ENCODE measurements at regions not wholly inside any gene's neighbourhood (a gene's known extent, or its start where the extent isn't known, plus 50 kb on each side); places are given as distances from the start of the nearest gene placed in this dataset.
A peak's percentile ranks its signal among the peaks of the same experiment; 100 is the strongest.
"Not testable (repeated sequence)": the region's sequence is repeated elsewhere in the genome, so short reads cannot be mapped to it uniquely, and the experiment has no call there.

DNA sequence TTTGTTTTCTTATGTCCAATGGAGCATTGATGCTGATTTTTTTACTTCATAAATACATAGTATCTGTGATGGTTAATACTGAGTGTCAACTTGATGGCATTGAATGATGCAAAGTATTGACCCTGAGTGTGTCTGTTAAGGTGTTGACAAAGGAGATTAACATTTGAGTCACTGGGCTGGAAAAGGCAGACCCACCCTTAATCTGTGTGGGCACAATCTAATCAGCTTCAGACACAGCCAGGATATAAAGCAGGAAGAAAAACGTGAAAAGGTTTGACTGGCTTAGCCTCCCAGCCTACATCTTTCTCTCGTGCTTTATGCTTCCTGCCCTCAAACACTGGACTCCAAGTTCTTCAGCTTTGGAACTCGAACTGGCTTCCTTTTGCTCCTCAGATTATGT, 230.6 kb upstream of the SPRY1 start:
- DNase-seq: no peak

DNA sequence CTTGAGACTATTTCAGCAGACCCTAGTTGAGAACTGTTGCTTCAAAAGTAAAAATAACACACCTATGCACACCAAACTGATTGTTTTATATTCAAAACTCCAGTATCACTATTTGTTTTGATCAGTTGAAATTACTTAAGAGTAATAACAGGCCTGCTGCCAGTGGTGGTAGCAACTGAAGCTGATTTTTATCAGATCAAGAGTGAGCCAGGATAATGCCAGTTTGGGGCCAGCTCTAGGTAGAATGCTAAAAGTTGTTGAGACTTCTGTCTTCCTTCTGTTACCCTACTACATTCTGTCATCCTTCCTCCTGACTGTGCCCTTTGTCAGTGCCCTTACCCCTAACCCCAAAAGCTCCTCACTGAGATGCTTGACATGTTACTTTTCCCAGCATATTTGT, 228.7 kb upstream of the SPRY1 start:
- DNase-seq: no peak

DNA sequence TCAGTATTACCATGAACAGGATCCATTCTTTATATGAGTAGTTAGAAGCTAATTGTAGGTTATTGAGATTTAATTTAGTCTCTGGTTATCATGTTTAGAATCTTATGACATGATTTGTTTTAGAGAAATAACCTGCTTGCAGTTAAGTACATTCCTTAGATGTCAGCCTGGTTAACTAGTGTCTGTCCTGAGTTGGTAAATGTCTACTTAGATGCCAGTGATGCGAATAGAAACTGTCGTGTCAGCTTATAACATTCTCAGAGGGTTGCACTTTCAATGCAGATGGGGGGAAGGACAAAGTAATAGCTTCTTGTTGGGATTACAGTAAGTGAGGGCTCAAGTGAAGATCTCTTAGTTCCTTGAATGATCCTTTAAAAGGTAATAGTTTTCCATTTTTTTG, 227.8 kb upstream of the SPRY1 start:
- DNase-seq: no peak

DNA sequence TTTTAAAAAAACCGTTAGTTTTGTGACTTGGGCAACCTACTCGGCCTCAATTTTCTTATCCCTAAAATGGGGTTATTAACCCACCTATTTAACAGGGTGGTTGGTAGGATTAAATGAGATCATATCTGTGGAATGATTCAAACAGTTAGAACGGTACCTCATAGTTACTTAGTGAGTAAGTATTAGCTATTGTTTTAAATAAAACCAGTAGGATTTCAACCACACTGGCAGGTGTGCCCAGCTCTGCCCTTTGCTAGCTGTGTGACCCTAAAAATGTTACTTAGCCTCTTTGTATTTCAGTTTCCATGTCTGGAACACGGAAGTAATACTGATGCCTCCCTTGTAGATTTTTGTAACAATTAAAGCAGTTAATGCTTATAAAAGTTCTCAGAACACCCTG, 225.8 kb upstream of the SPRY1 start:
- no peak for DNase-seq

DNA sequence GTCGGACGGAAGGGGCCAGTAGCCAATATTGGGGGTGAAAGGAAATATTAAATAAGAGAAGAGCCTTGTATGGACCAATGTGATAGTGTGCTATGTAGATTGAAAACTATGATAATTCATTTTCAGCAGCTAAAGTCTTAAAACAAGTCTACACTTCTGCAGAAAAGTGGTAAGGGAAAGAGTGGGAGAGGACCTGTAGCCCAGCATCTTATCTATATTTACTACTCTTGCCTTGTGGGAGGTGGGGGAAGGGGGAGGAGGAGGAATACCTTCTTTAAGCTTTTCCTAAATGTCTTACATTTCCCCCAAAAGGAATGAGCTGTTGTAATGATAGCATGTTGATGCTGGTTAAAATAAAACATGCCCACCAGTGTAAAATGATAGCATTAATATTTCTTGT, 220.0 kb upstream of the SPRY1 start:
- DNase-seq: no peak

DNA sequence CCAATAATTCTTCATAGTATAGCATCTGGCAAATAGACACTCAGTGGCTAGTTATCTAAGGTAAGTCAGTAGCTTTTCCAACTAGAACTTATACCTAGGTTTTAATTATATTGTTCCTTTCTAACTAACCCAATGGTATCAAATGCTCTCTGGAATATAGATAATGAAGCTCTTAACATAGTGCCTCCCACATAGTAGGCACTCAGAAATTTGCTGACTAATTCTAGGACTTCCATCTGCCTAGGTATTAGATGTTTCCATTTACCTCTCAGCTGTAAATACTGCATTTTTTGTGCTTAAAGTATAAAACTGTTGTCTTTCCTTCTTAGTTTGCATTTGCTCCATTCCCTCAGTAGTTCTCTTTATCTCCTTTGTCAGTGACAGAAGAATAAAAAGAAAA, 214.3 kb upstream of the SPRY1 start:
- no peak for DNase-seq

DNA sequence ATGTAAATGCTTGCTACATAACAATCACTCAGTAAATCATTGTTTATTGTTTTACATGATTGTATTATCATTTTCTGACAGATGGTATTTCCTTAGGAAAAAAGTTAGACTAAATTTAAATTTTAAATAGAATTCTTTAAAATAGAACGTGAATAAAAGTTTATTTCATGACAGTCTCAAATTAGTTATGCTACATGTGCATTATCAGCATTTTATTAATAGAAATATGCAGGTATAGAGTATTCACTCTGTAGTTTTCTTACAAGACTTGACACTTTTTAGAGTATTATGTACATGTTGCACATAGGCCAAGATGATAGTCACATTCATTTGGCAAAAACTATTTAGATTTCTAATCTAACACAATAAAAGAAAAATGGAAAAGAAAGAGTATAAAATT, 213.3 kb upstream of the SPRY1 start:
- DNase-seq: no peak

DNA sequence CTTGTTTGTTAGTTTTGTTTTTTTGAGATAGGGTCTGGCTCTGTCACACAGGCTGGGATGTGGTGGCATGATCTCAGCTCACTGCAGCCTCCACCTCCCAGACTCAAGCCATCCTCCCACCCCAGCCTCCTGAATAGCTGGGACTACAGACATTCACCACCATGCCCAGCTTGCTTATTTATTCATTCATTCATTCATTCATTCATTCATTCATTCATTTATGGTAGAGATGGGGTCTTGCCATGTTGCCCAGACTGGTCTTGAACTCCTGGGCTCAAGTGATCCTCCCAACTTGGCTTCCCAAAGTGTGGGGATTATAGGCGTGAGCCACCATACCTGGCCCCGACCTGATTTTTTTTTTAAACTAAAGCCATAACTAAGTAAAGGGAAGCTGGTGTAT, 212.8 kb upstream of the SPRY1 start:
- DNase-seq: not testable (repeated sequence)

DNA sequence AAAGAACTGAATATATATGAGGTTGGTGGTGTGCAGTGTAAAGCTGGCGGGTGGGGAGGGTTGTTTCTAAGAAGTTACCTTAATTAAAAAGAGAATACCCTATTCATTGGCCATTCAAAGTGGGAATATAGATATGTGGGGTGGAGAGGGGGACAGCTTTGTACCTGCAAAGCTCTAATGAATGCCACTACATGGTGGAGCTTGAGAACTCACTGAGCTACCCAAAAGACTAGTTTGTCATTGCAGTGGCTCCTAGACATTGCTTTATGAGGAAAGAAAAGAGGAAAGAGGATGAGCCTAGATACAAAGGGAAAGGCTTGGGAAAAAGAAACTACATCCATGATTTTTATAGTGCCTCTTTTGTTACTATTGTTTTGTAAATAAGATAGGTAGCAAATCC, 209.9 kb upstream of the SPRY1 start:
- DNase-seq: no peak

DNA sequence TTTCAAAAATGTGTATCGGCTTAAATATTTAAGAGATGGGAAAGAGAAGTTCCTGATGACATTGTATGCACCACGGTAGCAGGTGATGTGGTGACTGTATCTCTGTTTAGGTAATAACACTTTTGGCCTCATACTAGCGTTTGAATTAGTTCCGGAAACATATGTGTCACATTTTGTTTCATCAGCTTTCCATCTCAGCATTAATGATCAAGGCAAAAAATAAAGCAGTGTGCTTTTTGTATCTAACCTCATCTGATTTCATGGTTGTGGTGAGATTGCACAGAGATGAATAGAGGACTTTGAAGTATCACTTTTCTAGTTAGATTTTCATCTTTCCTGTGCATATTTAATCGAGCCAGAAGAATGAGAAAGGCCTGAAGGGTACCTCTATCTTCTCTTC, 206.4 kb upstream of the SPRY1 start:
- no peak for DNase-seq

DNA sequence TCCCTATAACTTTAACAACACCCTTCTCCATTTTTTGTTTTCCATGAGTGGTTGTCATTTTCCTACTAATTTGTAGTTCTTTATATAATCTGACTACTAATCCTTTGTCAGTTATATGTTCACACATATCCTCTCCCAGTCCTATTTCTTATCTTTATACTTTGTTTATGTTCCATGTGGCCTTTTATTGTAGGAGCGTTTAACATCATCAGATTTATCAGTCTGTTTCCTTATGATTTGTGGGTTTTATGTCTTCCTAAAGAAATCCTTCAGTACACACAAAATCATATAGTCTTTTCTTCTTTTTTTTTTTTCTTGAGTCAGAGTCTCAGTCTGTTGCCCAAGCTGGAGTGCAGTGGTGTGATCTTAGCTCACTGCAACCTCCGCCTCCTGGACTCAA, 204.9 kb upstream of the SPRY1 start:
- DNase-seq: no peak

DNA sequence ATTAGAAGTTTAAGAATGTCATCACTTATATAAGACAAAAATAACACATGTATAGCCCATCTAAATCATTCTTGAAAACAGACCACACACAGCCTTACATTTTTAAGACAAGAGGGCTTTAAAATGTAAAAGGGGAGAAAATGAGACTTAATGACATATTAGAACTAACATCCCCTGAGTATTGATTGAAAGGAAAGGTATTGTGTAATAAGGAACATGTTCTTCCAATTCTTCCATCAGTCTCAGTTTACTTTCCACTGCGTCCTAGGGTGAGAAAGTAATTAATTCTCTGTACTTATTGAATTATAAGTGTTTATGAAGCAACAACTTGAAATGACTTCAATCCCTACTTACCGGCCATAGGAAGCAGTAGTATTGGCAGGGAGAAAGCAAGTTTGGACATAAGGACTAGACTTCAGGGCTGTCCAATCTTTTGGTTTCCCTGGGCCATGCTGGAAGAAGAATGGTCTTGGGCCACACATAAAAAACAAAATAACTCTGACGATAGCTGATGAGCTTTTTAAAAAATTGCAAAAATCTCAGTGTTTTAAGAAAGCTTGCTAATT, 202.7 kb upstream of the SPRY1 start:
- DNase-seq: no peak

DNA sequence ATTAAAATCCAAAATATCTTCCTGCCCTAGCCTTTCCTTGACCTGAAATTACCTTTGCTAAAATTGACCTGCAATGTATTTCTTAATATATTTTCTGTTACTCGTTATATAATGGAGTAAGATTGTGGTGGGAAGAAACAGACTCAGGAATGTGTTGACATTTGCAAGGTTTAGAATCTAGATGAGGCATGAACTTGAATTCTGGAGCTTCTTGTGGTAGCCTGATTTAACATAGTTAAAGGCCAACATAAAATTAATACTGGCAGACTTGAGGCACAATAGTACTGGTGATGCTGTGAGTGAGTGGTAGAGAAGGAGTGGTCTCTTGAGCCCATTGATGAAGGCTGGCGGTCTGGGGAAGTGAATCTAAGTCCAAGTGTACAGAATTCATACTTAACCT, 197.9 kb upstream of the SPRY1 start:
- no peak for DNase-seq

DNA sequence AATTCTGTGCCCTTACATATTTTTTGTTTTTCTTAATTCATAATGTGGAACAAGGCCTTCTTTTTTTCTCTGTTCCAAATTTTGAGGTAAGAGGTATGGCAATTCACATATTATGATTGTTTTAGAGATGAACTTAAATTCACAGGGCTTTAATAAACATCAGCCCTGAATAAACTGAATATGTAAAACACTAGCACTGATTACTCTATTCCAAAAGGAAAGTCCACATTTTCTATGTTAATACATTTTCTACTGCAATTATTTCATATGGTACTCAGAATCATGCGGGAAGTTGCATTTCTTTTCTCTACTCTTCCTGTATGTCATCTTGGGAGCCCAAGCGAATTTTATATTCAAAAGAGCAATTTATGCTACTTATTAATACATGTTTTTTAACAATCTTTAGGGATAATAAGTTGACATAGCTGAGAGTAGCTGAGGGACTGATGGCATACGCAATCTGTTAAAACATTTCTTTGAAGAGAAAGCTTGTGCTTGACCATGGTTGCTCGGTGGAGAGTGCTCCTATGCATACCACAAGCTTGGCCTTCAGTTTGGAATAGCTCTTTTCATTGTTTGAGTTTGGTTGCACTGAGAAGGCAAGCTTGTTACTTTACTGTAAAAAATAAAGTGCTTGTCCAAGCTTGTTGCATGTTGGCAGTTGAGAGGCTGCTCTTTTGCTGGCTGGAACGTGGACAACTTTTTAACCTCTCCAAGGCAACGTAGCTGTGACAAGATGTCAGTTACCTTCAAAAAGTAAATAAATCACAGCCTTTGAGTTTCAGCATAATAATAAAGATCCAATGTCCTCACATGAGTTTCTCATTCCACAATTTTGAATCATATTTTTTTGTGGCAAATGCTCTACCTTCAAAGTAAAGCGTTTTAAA, 196.3 kb upstream of the SPRY1 start:
- DNase-seq: no peak

DNA sequence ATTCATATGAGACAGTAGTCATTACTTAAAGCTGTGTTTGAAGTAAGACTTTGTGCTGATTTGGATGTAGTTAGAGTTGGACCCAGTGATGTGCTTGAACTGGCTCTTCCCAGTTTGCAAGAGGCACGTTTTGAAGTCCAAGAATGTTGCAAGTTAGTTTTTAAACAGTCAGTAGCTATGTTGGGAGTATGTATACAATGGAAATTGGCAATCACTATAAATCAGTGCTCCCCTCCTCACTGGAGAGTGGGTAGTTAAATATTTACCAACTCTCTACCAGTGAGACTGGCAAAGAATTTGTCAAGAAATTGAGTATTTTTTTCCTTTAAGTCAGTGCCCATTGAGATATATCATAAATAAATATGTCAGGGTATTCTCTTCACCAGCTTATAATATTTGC, 191.9 kb upstream of the SPRY1 start:
- DNase-seq: no peak

DNA sequence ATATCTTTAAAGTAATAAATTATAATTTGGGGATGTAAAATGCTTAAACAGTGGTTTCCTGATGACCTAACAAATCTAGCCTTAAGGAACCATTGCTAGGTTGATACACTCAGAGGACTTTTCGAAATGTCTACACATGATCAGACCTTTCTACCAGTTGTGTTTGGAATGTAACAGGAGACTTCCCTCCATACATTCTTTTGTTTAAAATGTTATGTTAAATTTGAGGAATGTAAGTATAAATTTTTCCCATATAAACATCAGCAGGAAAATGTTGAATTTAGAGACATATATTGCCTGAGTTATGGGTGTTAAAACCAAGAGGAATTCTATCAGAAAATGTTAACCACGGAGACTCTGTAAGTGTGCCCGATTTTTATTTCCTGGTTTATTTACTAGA, 190.6 kb upstream of the SPRY1 start:
- no peak for DNase-seq

DNA sequence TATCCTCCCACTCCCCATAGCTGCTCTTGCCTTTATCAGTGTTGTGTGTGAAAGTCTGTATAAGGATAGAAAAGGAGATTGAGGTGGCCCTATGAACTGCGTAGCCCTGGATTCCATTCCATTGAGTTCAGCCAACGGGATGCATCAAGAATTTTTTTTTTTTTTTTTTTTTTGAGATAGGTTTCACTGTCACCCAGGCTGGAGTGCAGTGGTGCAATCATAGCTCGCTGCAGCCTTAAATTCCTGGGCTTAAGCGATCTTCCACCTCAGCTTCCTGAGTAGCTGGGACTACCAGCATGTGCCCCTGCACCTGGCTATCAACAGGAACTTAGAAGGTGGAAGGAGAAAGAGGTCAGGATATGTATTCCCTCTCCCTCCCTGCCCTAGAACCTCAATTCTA, 187.2 kb upstream of the SPRY1 start:
- DNase-seq: no peak

DNA sequence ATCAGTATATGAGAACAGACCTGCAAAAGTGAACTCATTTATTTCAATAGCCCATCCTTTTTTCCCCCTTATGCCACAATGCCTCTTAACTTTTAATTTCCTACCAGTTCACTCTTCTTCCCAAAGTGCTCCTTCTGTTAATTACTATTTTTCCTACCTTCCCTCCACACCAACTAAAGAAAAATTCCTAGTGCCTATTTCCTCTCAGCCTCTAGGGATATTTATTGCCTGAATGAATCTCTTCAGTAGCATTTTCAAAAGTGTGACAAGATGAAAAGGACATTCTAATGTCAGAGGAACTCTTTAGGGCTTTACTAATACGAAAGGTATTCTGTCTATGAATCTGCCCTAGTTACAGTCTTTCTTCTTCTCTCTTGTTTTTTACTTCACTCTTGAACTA, 181.1 kb upstream of the SPRY1 start:
- DNase-seq: no peak

DNA sequence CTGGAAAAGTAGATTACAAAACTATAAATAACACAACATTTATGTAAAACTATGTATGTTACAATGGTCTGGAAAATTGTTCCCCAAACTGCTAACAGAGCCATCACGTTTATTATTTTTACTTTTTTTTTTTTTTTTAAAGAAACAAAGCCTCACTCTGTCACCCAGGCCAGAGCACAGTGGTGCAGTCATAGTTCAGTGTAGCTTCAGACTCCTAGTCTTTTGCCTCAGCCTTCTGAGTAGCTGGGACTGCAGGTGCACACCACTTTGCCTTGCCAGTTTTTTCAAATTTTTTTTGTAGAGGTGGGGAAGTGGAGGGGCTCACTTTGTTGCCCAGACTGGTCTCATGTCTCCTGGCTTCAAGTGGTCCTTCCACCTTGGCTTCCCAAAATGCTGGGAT, 180.1 kb upstream of the SPRY1 start:
- DNase-seq: no peak

DNA sequence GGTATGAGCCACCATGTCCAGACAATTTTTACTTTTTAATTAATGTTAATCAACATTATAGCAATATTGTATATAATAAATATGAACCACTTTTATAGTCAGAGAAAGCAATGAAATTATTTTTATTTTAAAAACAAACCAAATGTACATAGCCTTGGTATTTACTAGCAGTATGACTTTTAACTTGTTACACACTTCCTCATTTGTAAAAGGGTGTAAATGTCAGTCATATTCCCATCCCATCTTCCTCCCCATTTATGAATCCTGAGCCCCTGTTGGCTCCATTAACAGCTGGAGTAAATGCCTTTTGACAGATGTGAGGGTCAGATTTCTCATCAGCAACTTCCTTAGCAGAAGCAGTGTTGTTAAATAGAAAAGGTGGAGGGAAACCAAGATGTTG, 179.6 kb upstream of the SPRY1 start:
- DNase-seq: no peak

DNA sequence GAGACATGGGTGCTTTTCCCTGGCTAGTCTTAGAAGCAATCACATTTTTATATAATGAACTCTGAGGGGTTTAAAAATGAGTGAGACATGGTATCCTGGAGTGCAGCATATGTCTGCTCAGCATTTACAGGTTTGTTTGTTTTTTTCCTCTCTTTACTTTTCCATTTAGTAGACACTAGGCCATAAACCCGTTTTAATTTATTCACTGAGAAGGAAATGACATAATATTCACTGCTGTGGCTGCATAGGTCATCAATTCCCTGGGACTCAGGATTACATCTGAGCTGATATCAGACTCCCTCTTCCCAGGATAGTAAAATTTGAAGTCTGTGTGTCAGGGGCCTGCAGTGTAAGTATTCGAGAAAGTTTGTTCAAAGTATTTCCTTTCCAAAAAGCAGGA, 178.9 kb upstream of the SPRY1 start:
- DNase-seq: peak; percentile 6

DNA sequence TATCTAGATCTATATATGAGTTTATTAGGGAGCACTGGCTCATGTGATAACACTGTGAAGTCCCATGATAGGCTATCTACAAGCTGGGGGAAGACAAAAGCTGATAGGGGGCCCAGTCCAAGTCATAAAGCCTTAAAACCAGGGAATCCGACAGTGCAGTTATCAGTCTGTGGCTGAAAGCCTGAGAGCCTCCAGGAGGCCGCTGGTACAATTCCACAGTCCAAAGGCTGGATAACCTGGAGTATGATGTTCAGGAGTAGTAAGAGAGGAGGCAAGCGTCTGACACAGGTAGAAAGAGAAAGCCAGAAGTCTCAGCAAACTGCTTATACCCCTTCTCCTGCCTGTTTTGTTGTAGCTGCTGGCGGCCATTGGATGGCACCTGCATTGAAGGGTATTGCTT, 177.6 kb upstream of the SPRY1 start:
- DNase-seq: no peak

DNA sequence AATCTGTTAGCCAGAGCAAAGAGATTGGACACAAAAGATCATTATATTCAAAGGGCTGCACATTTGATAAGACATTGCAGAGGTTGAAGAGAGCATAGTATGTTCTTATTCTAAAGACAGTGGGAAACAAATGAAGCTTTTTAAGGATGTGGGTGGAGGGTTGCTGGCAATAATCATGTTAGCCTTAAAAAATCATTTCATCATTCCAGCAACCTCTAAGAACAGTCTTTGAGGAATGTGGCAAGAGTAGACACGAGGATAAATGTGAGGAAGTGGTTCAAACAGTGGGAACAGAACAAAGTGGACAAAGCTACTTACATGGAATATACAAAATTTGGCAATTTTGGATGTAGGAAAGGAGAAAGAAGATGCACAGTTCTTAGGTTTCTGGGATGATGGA, 167.3 kb upstream of the SPRY1 start:
- no peak for DNase-seq

DNA sequence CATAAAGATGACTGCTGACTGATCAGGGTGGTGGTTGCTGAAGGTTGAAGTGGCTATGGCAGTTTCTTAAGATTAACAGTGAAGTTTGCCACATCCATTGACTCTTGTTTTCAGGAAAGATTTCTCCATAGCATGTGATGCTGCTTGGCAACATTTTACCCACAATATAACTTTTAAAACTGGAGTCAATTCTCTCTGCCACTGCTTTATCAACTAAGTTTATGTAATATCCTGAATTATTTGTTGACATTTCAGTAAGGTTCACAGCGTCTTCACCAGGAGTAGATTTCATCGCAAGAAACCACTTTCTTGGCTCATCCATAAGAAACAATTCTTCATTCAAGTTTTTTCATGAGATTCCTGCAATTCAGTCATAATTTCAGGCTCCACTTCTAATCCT, 166.5 kb upstream of the SPRY1 start:
- no peak for DNase-seq

DNA sequence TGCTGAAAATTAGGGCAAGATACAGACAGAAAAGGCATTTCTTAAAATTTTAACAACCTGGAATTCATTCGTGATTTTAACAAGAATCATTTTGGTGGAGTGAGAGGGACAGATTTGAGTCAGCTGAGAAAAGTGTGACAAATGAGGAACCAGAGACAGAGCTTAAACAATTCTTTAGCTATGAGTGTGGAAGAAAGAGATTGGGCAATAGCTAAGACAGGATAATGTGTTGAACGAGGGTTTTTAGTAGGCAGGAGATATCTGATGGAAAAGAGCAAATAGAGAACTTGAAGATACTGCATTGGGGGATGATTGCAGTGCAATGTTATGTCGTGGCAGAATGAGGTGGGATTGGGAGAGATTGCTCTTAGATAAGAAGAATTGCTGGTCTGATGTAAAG, 164.2 kb upstream of the SPRY1 start:
- DNase-seq: no peak
